GM18505 (cell line): ENCODE measurements at regions not wholly inside any gene's neighbourhood (a gene's known extent, or its start where the extent isn't known, plus 50 kb on each side); places are given as distances from the start of the nearest gene placed in this dataset.
"Not testable (repeated sequence)": the region's sequence is repeated elsewhere in the genome, so short reads cannot be mapped to it uniquely, and the experiment has no call there.

Source experiments
- ATAC-seq: cut with Tn5 transposase; IDR thresholded peaks from one replicate; pipeline ENCODE4 v1.9.1; 2021; ENCODE audit not compliant: unreplicated experiment
- POLR2A ChIP-seq: IDR thresholded peaks from 4 replicates; pipeline ENCODE4 v1.6.1; 2011; ENCODE audit warnings: borderline replicate concordance; ENCODE audit not compliant: insufficient read depth, insufficient read length; ENCODE audit errors: extremely low read depth

DNA sequence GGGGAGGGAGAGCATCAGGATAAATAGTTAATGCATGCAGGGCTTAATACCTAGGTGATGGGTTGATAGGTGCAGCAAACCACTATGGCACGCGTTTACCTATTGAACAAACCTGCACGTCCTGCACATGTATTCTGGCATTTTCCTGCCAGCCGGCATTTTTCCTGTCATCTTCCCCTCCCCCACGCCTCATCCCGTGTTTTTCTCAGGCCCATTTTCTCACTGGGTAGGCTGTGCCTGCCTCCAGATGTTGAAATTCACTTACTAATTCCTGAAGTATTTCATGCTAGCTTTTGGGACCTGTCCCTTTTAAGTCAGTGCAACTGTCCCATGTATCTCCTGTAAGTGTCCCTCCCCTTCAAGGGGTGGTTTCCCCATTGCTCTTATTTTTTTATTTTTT, 220.3 kb upstream of the NPY start:
- ATAC-seq: no peak
- TF ChIP-seq POLR2A: no peak

DNA sequence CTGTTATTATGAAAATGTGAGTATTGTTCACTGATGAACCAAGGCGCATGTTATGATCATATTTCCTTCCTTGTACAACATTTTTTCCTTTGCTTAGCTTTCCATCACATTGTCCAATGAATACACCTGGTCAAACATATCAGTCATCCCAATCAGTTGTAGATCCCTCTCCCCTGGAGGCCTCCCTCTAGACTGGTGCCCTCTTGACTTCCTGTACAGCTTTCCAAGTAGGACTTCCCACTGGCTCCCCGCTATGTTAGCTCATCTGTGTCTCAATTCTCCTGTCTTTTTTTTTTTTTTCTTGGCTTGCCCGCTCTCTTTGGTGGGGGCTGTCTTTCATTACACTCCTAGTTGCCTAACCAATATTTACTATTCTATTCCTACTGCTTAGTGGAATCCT, 214.2 kb upstream of the NPY start:
- no peak for TF ChIP-seq POLR2A
- ATAC-seq: no peak

DNA sequence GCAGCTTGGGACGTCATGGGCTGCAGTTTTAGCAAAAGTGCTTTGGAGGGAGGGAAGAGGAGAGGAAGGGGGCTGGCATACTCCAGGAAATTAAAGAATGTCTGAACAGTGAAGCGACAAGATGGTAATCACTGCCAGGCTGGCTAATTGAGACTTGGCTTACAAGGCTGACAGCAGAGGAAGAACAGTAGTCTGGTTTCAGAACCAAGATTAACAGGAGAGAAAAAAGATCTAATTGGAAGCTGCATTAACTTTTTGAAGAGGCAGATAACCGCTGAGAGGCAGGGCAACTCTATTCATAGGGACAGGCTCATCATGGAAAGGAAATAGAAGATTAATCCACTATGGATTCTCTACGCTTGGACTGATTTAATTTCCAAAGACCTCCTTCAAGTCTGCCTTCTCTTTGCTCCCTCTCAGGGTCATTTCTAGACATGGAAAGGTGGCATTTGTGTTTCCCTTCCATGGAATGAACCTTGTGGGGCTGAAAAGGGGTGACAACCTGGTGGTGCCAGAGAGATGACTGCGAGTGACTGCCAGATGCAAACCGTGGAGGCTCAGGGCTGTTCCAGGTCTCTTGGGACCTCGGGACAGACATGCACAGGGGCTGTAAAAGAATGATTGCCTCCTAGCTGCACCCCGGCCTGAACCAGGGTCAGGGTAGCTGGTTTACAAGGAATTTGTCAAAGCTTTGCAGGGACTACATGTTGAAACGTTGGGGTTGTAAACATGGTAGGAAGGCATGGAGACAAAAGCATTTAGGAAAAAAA, 210.2 kb upstream of the NPY start:
- no peak for ATAC-seq
- TF ChIP-seq POLR2A: no peak

DNA sequence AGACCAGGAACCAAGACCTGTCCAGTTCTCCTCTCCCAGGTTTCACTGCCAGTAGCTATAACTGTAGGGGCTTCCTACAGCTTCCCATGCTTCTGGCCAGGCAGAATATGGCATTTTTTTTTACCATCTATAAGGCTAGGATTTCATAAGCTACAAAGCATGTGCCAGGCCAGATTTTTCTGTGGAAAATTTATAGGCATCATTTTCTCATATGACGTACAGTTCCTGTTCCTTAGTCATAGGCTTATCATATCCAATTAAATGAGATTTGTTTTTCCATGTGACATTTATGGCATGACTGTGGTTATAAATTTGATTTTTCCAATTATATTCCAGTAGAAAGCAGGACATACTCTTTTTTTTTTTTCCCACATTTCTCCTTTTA, 208.6 kb upstream of the NPY start:
- ATAC-seq: no peak
- no peak for TF ChIP-seq POLR2A

DNA sequence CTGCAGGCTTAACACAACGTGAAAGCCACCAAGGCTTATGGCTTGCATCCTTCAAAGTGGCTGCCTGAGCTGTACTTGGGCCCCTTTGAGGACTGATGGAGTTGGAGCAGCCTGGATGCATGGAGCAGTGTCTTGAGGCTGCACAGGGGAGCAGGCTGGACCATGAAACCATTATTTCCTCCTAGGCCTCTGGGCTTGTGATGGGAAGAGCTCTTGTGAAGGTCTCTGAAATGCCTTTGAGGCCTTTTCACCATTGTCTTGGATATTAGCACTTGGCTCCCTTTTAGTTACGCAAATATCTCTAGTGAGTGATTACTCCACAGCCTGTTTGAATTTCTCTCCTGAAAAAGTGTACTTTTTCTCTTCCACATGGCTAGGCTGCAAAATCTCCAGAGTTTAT, 201.2 kb upstream of the NPY start:
- TF ChIP-seq POLR2A: no peak
- ATAC-seq: no peak

DNA sequence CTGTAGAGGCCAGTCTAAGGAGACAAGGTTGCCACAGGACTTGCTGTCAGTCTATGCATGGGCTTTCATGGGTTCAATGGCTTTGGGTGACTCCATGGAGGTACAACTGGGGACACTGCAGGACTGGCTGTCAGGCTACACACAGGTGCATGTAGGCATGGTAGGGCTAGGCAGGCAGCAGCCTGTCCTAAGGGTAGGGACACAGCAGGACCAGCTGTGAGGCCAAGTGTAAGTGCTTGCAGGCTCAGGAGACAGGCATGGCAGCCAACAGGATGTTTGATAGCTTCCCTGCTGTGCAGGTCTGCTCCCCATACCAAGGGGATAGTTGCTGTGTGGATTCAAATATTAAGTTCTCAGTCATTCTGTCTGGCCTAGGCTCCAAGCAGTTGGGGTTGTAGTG, 181.0 kb upstream of the NPY start:
- no peak for TF ChIP-seq POLR2A
- ATAC-seq: no peak

DNA sequence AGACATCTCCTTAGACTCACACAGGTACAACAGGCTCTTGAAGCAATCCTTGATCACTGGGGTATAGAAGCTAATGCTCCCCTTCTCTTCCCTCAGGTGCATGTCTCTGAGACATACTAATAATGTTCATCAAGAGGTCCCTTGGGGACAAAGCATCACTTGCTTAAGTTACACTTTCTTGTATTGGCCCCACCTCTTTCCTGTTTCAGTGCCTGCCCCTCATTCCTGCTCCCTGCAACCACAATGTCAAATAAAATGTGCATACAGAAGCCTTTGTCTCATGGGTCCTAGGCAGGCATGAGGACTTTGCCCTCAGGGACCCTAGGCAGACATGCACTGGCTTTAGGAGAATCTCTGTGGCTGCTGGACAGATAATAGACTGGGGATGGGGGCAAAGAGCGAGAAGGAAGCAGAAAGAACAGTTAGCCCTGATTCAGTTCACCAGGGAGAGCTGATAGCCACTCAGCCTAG, 175.0 kb upstream of the NPY start:
- ATAC-seq: no peak
- no peak for TF ChIP-seq POLR2A

DNA sequence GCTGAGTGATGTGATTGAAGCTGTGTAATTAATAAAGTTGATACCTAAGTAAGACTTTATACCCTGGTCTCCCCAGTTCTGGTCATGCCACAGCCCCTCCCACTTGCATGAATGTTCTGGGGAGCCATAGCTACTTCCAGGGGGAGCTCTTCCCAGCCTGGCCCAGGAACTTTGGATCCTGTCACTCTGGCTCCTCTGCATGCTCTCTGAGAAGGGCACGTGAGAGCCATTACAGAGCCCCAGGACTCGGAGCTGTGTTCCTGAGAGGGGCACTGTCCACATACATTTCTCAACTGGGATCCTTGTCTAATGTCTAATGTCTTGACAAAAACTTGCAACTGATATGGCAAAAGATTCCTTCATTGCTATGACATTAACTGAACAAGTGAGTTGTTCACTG, 173.9 kb upstream of the NPY start:
- TF ChIP-seq POLR2A: no peak
- no peak for ATAC-seq

DNA sequence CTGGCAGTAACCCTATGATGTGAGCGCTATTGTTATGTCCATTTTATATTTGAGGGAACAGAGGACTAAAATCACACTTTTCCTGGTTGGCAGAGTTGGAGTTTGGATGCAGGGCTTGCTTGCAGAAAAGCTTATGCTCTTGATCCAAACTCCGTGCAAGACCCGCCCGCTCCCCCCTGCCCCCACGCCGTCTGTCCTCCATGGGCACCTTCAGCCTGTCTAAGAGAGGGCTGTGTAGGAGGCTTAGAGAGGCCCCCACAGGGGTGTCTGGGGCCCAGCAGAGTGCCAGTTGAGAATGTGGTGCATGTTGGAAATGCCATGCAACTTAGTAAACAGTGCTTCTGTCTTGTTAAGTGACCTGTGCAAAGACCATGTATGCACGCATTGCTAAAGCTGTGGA, 170.5 kb upstream of the NPY start:
- TF ChIP-seq POLR2A: no peak
- ATAC-seq: no peak

DNA sequence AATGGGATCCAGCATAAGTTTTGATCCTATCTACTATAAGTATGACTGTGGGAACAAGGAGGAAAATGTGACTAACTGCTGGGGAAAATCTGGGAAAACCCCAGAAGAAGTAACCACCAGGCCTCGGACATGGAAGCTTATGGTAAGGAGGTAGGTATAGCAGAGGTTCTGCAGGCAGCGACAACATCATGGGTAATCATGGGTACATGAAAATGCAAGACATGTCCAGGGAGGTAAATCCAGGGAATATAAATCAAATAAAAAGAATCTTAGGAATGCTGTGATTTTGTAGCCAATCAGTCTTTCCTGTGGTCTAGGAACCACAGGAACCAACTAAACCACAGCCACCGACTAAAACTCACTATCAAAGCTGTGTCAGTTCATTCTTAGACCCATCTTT, 168.3 kb upstream of the NPY start:
- ATAC-seq: no peak
- TF ChIP-seq POLR2A: no peak

DNA sequence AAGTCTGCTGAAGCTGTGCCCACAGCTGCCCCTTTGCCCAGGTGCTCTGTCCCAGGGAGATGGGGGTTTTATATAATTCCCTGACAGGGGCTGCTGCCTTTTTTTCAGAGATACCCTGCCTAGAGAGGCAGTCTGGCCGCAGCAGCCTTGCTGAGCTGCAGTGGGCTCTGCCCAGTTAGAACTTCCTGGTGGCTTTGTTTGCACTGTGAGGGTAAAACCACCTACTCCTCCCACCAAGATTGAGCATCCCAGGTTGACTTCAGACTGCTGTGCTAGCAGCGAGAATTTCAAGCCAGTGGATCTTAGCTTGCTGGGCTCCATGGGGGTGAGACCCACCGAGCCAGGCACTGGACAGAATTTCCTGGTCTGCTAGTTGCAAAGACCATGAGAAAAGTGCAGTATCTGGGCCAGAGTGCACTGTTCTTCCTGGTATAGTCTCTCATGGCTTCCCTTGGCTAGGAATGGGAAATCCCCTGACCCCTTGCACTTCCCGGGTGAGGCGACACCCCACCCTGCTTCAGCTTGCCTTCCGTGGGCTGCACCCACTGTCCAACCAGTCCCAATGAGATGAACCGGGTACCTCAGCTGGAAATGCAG, 166.0 kb upstream of the NPY start:
- not testable (repeated sequence) for ATAC-seq

DNA sequence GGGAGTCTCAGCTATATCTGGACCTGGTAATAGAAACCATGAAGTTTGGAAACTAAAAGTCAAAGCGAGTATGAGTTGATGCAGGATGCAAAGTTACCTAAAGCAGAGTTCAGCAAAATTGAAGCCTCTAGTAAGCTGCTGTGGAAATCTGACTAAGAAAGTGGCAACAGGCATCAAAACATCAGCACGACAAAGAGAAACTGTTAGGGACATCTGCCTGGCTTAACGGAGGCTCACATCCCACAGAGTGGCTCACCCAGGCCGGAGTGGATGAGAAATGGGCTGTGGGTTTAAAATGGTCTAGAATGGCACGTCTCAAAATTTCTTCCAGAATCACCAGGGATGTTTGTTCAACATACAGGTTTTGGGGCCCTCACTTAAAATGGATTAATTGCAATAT, 164.1 kb upstream of the NPY start:
- ATAC-seq: no peak
- no peak for TF ChIP-seq POLR2A

DNA sequence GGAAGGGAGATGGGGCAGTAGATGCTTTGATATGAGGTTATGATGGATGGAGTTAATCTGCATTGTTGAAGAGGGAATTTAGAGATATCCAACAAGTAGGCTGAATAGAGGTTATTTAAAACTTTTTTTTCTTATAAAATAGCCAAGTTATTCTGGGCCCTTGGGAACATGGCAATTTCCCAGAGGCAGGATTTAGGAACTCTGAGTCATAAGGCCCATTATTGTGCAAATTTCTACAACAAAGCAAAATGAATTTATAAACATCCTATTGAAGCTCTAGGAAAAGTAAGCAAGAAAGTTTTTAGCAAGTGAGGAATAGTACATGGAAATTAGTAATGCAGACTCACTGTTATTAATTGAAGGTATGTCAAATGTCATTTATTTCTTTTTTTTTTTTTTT, 160.9 kb upstream of the NPY start:
- no peak for ATAC-seq
- TF ChIP-seq POLR2A: no peak

DNA sequence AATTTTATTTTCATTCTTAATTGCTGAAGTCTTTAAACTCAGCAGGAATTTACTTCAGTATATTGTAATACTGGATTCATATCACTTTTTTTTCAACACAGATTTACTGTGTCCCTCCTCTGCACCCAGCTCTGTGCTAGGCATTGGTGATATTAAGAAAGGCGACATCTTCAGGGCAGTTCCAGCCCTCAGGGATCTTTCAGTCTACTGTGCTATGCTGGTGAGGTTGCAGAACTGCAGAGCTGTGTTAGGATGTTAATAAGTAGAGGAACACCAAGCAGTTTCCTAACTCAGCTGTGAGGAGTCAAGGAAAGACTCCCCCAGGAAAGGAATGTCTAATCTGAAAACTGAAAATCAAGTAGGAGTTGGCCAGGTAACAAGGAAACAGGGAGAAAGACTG, 158.2 kb upstream of the NPY start:
- no peak for ATAC-seq
- TF ChIP-seq POLR2A: no peak
